Colonic mucosa (tissue), 4 donors: ENCODE measurements at regions not wholly inside any gene's neighbourhood (a gene's known extent, or its start where the extent isn't known, plus 50 kb on each side); places are given as distances from the start of the nearest gene placed in this dataset.

Source experiments
- DNase-seq: peaks from one replicate; pipeline ENCODE4 v3.0.0-alpha.2; 2020
- H3K27ac ChIP-seq: fragments of 200-600 bp; one replicate; pipeline ENCODE4 v1.8.0; 2021
- H3K27me3 ChIP-seq: fragments of 200-600 bp; one replicate; pipeline ENCODE4 v1.8.0; 2021
- H3K36me3 ChIP-seq: fragments of 200-600 bp; one replicate; pipeline ENCODE4 v1.8.0; 2021
- H3K4me1 ChIP-seq: fragments of 200-600 bp; one replicate; pipeline ENCODE4 v1.8.0; 2021; ENCODE audit warnings: mild to moderate bottlenecking
- H3K4me3 ChIP-seq: fragments of 200-600 bp; one replicate; pipeline ENCODE4 v1.8.0; 2021
- H3K9ac ChIP-seq, 2 donors: one replicate each; pipeline ENCODE4 v1.7.0; 2013; ENCODE audit warnings: control low read depth in 2 of 2, low read depth in 2 of 2, low read length in 2 of 2
- H3K9me3 ChIP-seq: fragments of 200-600 bp; one replicate; pipeline ENCODE4 v1.8.0; 2021
- intact Hi-C: fragments of 100-400 bp; cut with DNase I; formaldehyde crosslinking; loops from one replicate; pipeline ENCODE4 v1.14.1; 2022
- TF ChIP-seq, protein P1 (sequence below): fragments of 200-600 bp; IDR thresholded peaks from one replicate; pipeline ENCODE4 v1.8.0; 2022; ENCODE audit warnings: antibody characterized with exemption, mild to moderate bottlenecking
- donor health status: healthy.
- donor health status: DM: no; HTN: no; CAD: no.
- donor health status: DM: no; HTN: no; CAD: no.

DNA sequence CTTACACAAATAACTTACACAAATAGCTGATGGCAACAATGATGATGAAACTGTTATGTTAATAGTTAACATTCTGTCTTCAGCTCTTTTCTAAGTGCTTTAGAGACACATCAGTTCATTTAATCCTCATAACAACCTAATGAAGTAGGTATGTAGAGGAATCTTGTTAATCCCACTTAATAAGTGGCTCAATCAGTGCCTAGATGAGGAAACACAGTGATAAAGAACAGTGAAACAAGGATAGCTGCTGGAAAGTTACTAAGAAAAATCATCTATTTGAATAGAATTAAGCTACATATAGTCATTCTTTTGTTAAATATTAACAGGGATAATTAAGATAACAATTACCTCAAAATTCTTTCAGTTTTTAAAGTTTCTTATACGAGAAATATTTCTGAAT, 487.6 kb downstream of the ARL4A start:
- no peak for DNase-seq
- H3K9ac ChIP-seq = no peak overlapping the region
- no peaks in the 10 kb centered on the region for H3K36me3 ChIP-seq
- no peak overlapping the region for H3K27ac ChIP-seq
- H3K9me3 ChIP-seq = no peaks in the 10 kb centered on the region
- no peaks in the 10 kb centered on the region for H3K4me1 ChIP-seq
- intact Hi-C loops = no loop called here
- TF ChIP-seq, protein P1, sequence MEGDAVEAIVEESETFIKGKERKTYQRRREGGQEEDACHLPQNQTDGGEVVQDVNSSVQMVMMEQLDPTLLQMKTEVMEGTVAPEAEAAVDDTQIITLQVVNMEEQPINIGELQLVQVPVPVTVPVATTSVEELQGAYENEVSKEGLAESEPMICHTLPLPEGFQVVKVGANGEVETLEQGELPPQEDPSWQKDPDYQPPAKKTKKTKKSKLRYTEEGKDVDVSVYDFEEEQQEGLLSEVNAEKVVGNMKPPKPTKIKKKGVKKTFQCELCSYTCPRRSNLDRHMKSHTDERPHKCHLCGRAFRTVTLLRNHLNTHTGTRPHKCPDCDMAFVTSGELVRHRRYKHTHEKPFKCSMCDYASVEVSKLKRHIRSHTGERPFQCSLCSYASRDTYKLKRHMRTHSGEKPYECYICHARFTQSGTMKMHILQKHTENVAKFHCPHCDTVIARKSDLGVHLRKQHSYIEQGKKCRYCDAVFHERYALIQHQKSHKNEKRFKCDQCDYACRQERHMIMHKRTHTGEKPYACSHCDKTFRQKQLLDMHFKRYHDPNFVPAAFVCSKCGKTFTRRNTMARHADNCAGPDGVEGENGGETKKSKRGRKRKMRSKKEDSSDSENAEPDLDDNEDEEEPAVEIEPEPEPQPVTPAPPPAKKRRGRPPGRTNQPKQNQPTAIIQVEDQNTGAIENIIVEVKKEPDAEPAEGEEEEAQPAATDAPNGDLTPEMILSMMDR = no peak
- H3K4me3 ChIP-seq = no peak overlapping the region
- H3K27me3 ChIP-seq = no peaks in the 10 kb centered on the region

DNA sequence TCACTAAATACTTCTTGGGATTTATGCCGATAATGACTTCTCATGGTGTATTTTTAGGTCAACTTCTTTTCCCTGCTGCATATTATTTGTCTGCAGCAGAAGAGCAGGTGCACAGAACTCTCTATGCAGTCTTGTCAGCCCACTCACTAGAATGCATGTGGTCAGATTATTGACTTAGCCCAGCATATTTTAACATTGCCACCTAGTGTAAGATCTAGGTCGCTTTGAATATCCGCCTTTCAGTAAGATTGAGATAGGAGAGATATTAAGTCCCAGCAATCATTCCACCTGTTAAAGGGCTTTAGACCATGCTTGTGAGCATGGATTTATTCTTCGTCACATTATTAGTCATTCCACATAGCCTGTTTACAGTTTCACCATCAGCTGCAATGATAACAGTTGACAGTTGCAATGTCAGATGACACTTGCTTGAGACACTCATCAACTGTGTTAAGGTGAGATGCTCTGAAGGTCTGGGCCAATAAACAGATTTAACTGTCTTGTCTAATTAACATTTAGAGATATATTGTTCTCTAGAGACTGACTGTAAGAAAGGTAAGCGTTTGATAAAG, 491.7 kb downstream of the ARL4A start:
- no peaks in the 10 kb centered on the region for H3K9me3 ChIP-seq
- DNase-seq = no peak
- H3K9ac ChIP-seq = no peak overlapping the region
- H3K27me3 ChIP-seq = no peaks in the 10 kb centered on the region
- H3K27ac ChIP-seq = no peak overlapping the region
- intact Hi-C loops = no loop called here
- no peaks in the 10 kb centered on the region for H3K4me1 ChIP-seq
- H3K4me3 ChIP-seq = no peak overlapping the region
- TF ChIP-seq, protein P1 = no peak
- H3K36me3 ChIP-seq = no peaks in the 10 kb centered on the region

DNA sequence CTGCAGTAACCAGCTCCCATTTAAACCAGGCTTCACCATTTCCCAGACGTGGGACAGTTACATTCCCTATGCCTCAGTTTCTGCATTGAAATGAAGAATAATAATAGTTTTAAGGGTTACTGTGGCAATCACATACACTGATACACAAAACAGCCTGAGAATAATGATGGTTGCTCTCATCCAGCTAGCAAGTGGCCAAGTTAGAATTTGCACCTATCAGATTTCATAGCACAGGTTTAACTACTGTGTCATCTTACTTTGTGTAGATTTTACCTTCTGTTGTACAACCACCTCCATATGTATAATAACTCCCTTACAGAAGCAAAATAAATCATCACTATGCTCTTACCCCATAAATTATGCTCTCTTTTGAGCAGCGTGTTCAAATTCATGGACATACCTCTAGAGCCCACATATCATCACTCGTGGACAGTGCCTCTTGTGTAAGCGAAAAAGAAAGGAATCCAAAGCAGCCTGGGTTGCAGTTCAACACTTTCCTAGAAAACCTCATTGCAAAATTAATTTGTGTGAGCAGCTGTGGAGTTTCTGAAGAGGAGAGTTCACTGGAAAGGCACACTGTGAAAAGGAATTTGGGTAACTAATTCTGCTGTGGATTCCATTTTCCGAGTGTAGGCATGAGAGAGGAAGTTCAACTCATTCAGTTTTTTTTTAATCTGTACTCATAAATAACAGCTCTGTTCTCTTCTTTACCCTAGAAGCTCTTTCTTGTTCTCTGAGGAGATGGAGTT, 492.5 kb downstream of the ARL4A start:
- DNase-seq = no peak
- H3K9me3 ChIP-seq = no peaks in the 10 kb centered on the region
- no peaks in the 10 kb centered on the region for H3K27me3 ChIP-seq
- intact Hi-C loops = no loop called here
- no peak overlapping the region for H3K4me3 ChIP-seq
- H3K36me3 ChIP-seq = no peaks in the 10 kb centered on the region
- H3K4me1 ChIP-seq = no peaks in the 10 kb centered on the region
- no peak overlapping the region for H3K27ac ChIP-seq
- TF ChIP-seq, protein P1 = no peak
- no peak overlapping the region for H3K9ac ChIP-seq

DNA sequence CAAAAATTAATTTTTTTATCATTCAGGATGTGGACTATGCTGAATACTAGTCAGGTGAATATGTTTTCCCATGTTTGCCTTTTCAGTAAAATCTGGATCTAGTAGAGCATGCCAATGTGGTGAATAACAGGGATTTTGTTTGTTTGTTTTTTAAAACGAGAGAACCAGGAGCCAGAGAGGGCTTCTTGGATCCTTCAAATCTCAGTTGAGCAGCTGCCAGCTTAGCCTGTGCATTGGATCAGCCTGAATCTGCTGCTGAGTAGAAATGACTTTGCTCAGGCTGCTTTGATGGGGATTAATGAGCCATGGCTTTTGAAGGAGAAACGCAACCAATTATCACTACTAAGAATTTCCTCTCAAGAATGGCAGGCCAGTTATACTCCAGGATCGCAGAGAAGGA, 493.8 kb downstream of the ARL4A start:
- Histone ChIP-seq H3K27ac (no peak overlapping the region), H3K9me3 (no peaks in the 10 kb centered on the region), H3K4me3 (no peak overlapping the region), H3K9ac (no peak overlapping the region), H3K27me3 (no peaks in the 10 kb centered on the region), H3K36me3 (no peaks in the 10 kb centered on the region), H3K4me1 (no peaks in the 10 kb centered on the region)
- intact Hi-C loops = no loop called here
- TF ChIP-seq, protein P1 = no peak
- DNase-seq = no peak

DNA sequence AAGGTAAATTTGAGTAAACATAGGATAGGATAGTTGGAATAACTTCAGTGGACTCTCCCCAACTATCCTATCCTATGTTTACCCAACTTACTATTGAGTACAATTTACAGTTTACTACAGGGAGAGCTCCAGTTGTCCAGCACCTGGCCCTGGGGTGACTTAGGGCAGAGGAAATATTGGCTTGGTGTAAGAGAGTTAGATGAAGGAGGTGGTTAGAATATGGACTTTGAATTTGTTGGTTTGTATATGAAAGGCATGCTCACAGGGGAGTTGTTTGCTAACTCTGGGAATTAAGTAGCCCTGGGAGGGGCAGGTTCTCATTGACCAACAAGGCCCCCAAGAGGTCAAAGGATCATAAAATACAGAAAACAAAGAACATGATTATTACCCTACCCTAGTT, 497.7 kb downstream of the ARL4A start:
- Histone ChIP-seq H3K4me1 (no peaks in the 10 kb centered on the region), H3K36me3 (no peaks in the 10 kb centered on the region), H3K9ac (no peak overlapping the region), H3K27me3 (no peaks in the 10 kb centered on the region), H3K27ac (no peak overlapping the region), H3K4me3 (no peak overlapping the region), H3K9me3 (no peaks in the 10 kb centered on the region)
- no peak for DNase-seq
- TF ChIP-seq, protein P1 = no peak
- intact Hi-C loops = no loop called here
